Nephron (organoid): ENCODE measurements at regions not wholly inside any gene's neighbourhood (a gene's known extent, or its start where the extent isn't known, plus 50 kb on each side); places are given as distances from the start of the nearest gene placed in this dataset.

Source experiments
- H3K27ac Mint-ChIP-seq, 3 experiments: 2 replicates each; pipeline ENCODE4 v1.8.0; 2020; ENCODE audit warnings: mixed read lengths in 3 of 3, mild to moderate bottlenecking in 2 of 3, moderate library complexity in 1 of 3
- H3K27me3 Mint-ChIP-seq: 2 replicates; pipeline ENCODE4 v1.8.0; 2021; ENCODE audit warnings: low read depth, mild to moderate bottlenecking, moderate library complexity, mixed read lengths
- H3K36me3 Mint-ChIP-seq: 2 replicates; pipeline ENCODE4 v1.8.0; 2020; ENCODE audit warnings: low read depth, mixed read lengths
- H3K4me1 Mint-ChIP-seq: 2 replicates; pipeline ENCODE4 v1.8.0; 2020; ENCODE audit warnings: mixed read lengths
- H3K4me3 Mint-ChIP-seq, 3 experiments: 2 replicates each; pipeline ENCODE4 v1.8.0; 2020; ENCODE audit warnings: mild to moderate bottlenecking in 3 of 3, mixed read lengths in 3 of 3, moderate library complexity in 2 of 3
- H3K9me3 Mint-ChIP-seq: 2 replicates; pipeline ENCODE4 v1.8.0; 2020; ENCODE audit warnings: mixed read lengths
- CTCF ChIP-seq, 3 experiments: fragments of 200-600 bp; sonication (generic); IDR thresholded peaks; one replicate each; pipeline ENCODE4 v1.5.0; 2021; ENCODE audit warnings: antibody characterized with exemption in 3 of 3; ENCODE audit not compliant: unreplicated experiment in 3 of 3

GRCh38 chr17:77888242-77889134 lies 70.0 kb upstream of the TNRC6C start:
- peak overlapping the region; percentile 14 to 61 (median 30) for H3K27ac Mint-ChIP-seq
- peaks cover 40% of the 10 kb centered on the region for H3K4me1 Mint-ChIP-seq
- peak overlapping the region; percentile 81 to 86 (median 85) for H3K4me3 Mint-ChIP-seq
- TF ChIP-seq CTCF (IDR thresholded peaks at IDR 0.05; ENCODE audit: unreplicated experiment in 3 of 3) = no peak
- no peaks in the 10 kb centered on the region for H3K36me3 Mint-ChIP-seq
- H3K9me3 Mint-ChIP-seq = no peaks in the 10 kb centered on the region
- peaks cover 63% of the 10 kb centered on the region for H3K27me3 Mint-ChIP-seq

GRCh38 chr17:77889135-77889505 lies 69.4 kb upstream of the TNRC6C start:
- Mint-ChIP-seq H3K36me3 (no peaks in the 10 kb centered on the region), H3K27ac (no peak overlapping the region), H3K9me3 (no peaks in the 10 kb centered on the region), H3K4me1 (peaks cover 35% of the 10 kb centered on the region), H3K27me3 (peaks cover 63% of the 10 kb centered on the region), H3K4me3 (peak overlapping the region in 2 of 3 experiments; percentile 12 to 13)
- TF ChIP-seq CTCF (IDR thresholded peaks at IDR 0.05; ENCODE audit: unreplicated experiment in 3 of 3) = no peak

- TF ChIP-seq CTCF (IDR thresholded peaks at IDR 0.05; ENCODE audit: unreplicated experiment in 3 of 3) = no peak
- H3K9me3 Mint-ChIP-seq = no peaks in the 10 kb centered on the region
- H3K4me1 Mint-ChIP-seq = peaks cover 30% of the 10 kb centered on the region
These were observed 68.4 kb upstream of the TNRC6C start for GRCh38 chr17:77889866-77890760.

GRCh38 chr17:77890771-77891170 lies 67.7 kb upstream of the TNRC6C start:
- H3K27ac Mint-ChIP-seq = no peak overlapping the region
- H3K4me1 Mint-ChIP-seq = peaks cover 27% of the 10 kb centered on the region
- peaks cover 59% of the 10 kb centered on the region for H3K27me3 Mint-ChIP-seq
- H3K4me3 Mint-ChIP-seq = no peak overlapping the region
- no peaks in the 10 kb centered on the region for H3K9me3 Mint-ChIP-seq
- no peaks in the 10 kb centered on the region for H3K36me3 Mint-ChIP-seq
- no peak for TF ChIP-seq CTCF (IDR thresholded peaks at IDR 0.05; ENCODE audit: unreplicated experiment in 3 of 3)

More at GRCh38 chr17:77889866-77890760, 68.4 kb upstream of the TNRC6C start:
- H3K36me3 Mint-ChIP-seq = no peaks in the 10 kb centered on the region
- H3K4me3 Mint-ChIP-seq = no peak overlapping the region
- H3K27ac Mint-ChIP-seq = no peak overlapping the region
- H3K27me3 Mint-ChIP-seq = peaks cover 59% of the 10 kb centered on the region

GRCh38 chr17:77891602-77892001 lies 66.9 kb upstream of the TNRC6C start:
- no peaks in the 10 kb centered on the region for H3K9me3 Mint-ChIP-seq
- H3K27me3 Mint-ChIP-seq = peaks cover 51% of the 10 kb centered on the region
- H3K4me1 Mint-ChIP-seq = peaks cover 19% of the 10 kb centered on the region
- no peak overlapping the region for H3K4me3 Mint-ChIP-seq
- H3K27ac Mint-ChIP-seq = no peak overlapping the region
- H3K36me3 Mint-ChIP-seq = no peaks in the 10 kb centered on the region
- no peak for TF ChIP-seq CTCF (IDR thresholded peaks at IDR 0.05; ENCODE audit: unreplicated experiment in 3 of 3)
